ENCODE measurements at regions not wholly inside any gene's neighbourhood (a gene's known extent, or its start where the extent isn't known, plus 50 kb on each side); places are given as distances from the start of the nearest gene placed in this dataset.
"Not testable (repeated sequence)": the region's sequence is repeated elsewhere in the genome, so short reads cannot be mapped to it uniquely, and the experiment has no call there.

GRCh38 chr4:116126794-116127193 is 958.6 kb downstream of the TRAM1L1 start:
- DNase-seq (ENCODE audit: low read depth in 2 of 2): no peak

GRCh38 chr4:116122124-116122523 is 963.3 kb downstream of the TRAM1L1 start:
- DNase-seq (ENCODE audit: low read depth in 2 of 2): no peak

GRCh38 chr4:116118221-116118620 is 967.2 kb downstream of the TRAM1L1 start:
- no peak for DNase-seq (ENCODE audit: low read depth in 2 of 2)

- DNase-seq (ENCODE audit: low read depth in 2 of 2): not testable (repeated sequence)
Observed at GRCh38 chr4:116112861-116113260, 972.5 kb downstream of the TRAM1L1 start.

- no peak for DNase-seq (ENCODE audit: low read depth in 2 of 2)
Observed at GRCh38 chr4:116110713-116111112, 974.7 kb downstream of the TRAM1L1 start.

GRCh38 chr4:116108606-116109005 is 976.8 kb downstream of the TRAM1L1 start:
- no peak for DNase-seq (ENCODE audit: low read depth in 2 of 2)

- no peak for DNase-seq (ENCODE audit: low read depth in 2 of 2)
Observed at GRCh38 chr4:116101321-116101720, 984.1 kb downstream of the TRAM1L1 start.

GRCh38 chr4:116099596-116099995 is 985.8 kb downstream of the TRAM1L1 start:
- DNase-seq (ENCODE audit: low read depth in 2 of 2): no peak

GRCh38 chr4:116097353-116097752 is 983.9 kb upstream of the NDST4 start:
- not testable (repeated sequence) for DNase-seq (ENCODE audit: low read depth in 2 of 2)

GRCh38 chr4:116092961-116093360 is 979.5 kb upstream of the NDST4 start:
- no peak for DNase-seq (ENCODE audit: low read depth in 2 of 2)

- no peak for DNase-seq (ENCODE audit: low read depth in 2 of 2)
Observed at GRCh38 chr4:116088771-116089170, 975.4 kb upstream of the NDST4 start.

- no peak for DNase-seq (ENCODE audit: low read depth in 2 of 2)
Observed at GRCh38 chr4:116082808-116083366, 969.5 kb upstream of the NDST4 start.

GRCh38 chr4:116073051-116073450 is 959.6 kb upstream of the NDST4 start:
- DNase-seq (ENCODE audit: low read depth in 2 of 2): no peak

- DNase-seq (ENCODE audit: low read depth in 2 of 2): no peak
Observed at GRCh38 chr4:116070283-116070682, 956.9 kb upstream of the NDST4 start.

- DNase-seq (ENCODE audit: low read depth in 2 of 2): no peak
Observed at GRCh38 chr4:116066711-116067245, 953.4 kb upstream of the NDST4 start.

GRCh38 chr4:116064331-116064730 is 950.9 kb upstream of the NDST4 start:
- no peak for DNase-seq (ENCODE audit: low read depth in 2 of 2)

GRCh38 chr4:116059361-116059760 is 945.9 kb upstream of the NDST4 start:
- no peak for DNase-seq (ENCODE audit: low read depth in 2 of 2)

GRCh38 chr4:116058129-116058528 is 944.7 kb upstream of the NDST4 start:
- no peak for DNase-seq (ENCODE audit: low read depth in 2 of 2)

- no peak for DNase-seq (ENCODE audit: low read depth in 2 of 2)
Observed at GRCh38 chr4:116055857-116056827, 942.7 kb upstream of the NDST4 start.

GRCh38 chr4:116027311-116027710 is 913.9 kb upstream of the NDST4 start:
- DNase-seq (ENCODE audit: low read depth in 2 of 2): no peak

- no peak for DNase-seq (ENCODE audit: low read depth in 2 of 2)
Observed at GRCh38 chr4:116024954-116025708, 911.7 kb upstream of the NDST4 start.

- DNase-seq (ENCODE audit: low read depth in 2 of 2): no peak
Observed at GRCh38 chr4:116023049-116023448, 909.6 kb upstream of the NDST4 start.
